GM19468 (cell line): ENCODE measurements at regions not wholly inside any gene's neighbourhood (a gene's known extent, or its start where the extent isn't known, plus 50 kb on each side); places are given as distances from the start of the nearest gene placed in this dataset.

ENCODE experiments used
- ATAC-seq: cut with Tn5 transposase; IDR thresholded peaks from one replicate; pipeline ENCODE4 v1.9.1; 2021; ENCODE audit warnings: mild to moderate bottlenecking, moderate library complexity, moderate number of reproducible peaks; ENCODE audit not compliant: unreplicated experiment; ENCODE audit errors: extremely low read depth

DNA sequence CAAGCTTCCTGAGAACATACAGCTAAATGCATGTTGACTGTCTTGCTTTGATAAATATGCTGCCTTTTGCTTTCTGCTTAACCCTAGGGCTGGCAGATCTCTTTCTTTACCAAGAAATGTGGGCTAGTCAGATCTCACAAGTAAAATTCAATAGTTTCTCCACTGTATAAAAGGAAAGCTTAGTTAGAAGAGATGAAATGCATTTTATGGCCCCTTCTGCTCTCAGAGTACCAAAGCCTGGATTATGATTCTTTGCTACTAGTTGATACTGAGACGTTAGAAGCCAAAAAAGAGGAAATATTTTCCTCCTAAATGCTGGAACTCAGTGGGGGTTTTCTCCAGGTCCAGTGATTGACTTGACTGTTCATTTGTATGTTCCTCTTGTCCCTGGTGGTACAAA lies 552.7 kb downstream of the SNAPC1 start:
- ATAC-seq, result no peak

DNA sequence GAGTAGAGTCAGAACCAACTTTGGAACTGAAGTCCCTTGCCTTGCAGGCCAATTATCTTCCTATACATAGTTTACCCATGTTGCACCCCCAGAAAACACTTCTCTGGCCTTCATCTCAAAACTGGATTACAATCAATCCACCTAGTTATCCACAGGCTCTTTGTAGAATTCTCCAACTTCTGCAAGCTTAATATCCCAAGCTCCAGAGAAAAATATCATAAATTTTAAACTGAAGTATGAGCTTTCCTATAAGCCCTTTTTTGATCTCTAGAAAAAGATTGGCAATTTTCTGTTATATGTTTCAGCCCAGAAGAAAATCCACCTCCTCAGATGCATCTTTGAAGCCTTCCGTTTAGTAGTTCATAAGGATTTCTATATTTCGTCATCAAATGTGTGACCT lies 553.4 kb downstream of the SNAPC1 start:
- ATAC-seq, result no peak

DNA sequence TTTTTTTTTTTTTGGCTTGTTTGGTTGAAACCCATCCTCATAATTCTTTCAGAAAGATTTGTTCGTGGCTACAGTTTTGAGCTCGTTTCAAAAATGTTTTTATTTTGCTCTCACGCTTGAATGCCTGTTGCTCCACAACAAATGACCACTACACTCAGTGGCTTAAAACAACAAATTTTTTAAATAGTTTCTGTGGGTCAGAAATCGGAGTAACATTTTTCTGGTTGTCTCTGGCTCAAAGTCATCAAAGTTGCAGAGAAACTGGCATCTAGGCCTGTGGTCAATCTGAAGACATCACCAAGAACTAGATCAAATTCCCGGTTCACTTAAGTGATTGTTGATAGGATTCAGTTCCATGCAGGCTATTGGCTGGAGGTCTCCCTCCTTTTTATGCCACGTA lies 560.0 kb downstream of the SNAPC1 start:
- ATAC-seq, result no peak

DNA sequence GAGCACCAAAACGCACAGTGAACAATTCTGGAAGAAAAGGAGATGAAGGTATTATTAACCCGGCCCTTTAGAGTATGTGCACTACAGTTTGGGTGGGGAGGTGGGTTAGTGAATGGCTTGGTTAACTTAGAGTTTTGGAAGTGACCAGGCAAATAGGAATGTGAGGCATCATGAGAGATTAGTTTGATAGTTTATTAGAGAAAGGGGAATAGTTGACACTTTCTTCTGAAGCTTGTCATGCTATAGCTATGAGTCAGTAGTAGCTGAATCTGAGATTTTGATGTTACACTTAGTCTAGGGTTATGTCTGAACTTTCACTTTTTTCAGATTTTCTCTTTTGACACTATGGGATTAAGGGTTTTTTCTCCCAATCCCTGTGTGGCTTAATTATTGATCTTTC lies 567.2 kb downstream of the SNAPC1 start:
- ATAC-seq, result no peak

DNA sequence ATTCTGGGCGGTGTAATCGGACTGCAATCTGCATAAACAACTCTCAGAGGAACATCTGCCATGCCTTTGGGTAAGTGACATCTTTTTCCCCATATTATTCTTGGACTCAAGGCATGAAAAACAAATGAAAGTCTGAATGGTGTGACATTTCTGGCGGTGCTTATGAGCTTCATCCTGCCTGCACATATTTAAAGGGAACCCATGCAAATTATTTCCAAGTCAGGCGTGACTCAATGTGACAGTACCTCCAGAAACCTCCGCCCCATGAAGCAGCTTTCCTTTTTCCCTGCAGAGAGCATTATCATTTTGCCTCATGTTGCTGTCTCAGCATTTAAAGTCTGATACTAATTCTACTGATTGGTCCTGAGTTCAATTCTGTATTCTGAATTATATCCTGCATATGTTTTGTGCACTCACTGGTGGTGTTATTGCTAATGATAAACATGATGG lies 585.4 kb downstream of the SNAPC1 start:
- no peak for ATAC-seq

DNA sequence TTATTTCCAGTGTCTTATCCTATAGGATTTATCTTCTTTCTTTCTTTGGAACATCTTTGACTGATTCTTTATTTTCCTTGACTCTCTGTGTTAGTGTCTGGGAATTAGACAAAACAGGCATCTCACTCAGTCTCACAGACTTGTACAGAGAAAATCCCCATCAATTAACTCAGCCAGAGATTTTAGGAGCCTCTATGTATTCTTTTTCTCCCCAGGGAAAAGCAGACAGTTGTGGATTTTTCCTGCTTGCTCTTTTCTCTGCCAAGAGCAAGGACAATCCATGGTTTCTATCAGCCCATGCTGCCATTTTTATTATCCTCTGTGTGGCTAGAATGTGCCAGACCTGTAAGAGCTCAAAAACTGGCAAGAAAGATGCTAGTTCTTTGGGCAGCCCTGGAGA lies 595.1 kb downstream of the SNAPC1 start:
- no peak for ATAC-seq

DNA sequence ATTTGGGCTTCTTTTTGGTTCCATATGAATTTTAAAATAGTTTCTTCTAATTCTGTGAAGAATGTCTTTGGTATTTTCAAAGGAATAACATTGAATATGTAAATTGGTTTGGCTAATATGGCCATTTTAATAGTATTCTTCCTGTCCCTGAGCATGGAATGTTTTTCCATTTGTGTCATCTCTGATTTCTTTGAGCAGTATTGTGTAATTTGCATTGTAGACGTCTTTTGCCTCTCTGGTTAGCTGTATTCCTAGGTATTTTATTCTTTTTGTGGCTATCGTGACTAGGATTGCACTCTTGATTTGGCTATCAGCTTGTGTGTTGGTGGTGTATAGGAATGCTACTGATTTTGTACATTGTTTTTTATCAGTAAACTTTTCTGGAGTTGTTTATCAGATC lies 601.9 kb downstream of the SNAPC1 start:
- no peak for ATAC-seq

DNA sequence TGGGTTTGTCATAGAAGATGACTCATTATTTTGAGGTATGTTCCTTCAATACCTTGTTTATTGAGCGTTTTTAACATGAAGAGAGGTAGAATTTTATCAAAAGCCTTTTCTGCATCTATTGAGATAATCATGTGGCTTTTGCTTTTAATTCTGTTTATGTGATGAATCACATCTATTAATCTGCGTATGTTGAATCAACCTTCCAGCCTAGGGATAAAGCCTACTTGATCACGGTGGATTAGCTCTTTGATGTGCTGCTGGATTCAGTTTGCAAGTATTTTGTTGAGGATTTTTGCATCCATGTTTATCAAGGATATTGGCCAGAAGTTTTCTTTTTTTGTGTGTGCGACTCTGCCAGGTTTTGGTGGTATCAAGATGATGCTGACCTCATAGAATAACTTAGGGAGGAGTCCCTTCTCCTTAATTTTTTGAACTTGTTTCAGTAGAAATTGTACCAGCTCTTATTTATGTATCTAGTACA lies 602.6 kb downstream of the SNAPC1 start:
- ATAC-seq, result no peak

DNA sequence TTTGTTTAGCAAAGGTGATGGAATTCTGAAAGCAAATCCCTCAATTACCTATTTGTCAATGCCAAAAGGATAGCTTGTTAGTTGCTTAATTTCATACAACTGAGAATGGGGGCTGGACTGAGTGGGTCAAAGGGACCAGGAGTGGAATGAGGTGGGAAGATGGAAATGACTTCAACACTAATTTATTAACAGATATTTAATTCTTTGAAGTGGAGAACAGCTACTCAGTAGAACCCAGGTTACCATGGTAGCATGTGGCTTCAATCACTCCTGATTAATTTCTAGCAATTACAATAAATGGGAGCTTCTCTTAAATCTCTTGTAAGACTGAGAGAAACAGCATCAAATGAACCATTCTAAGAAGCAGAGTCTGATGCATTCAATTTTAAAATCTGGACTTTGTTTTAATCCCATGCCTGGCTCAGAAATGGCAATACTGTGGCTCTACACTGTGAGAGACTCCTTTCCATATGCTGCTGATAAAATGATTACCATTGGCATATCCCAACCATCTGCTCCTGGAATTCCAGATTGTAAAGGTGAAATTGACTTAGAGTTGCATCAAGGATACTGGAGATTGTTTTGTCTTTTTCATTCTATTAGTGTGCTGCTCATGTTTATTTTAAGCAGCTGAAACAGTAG lies 607.8 kb downstream of the SNAPC1 start:
- no peak for ATAC-seq

DNA sequence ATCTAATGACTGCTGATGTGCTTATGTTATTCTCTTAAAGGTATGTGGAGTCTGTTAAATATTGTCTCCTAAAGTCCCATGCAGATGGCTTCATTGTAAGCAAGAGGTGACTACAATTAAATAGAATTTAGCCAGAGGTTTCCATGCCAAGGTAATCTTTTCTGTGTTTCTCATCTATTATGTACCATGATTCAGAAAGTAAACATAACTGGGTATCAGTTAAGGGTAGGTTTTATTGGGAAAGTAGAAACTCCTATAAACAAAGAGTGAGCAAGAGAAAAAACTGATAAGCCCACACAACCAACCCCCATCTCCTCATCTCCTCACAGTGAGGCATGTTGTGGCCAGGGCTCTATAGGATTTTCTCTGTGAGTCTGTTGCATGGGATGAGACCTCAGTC lies 611.7 kb downstream of the SNAPC1 start:
- ATAC-seq, result no peak

DNA sequence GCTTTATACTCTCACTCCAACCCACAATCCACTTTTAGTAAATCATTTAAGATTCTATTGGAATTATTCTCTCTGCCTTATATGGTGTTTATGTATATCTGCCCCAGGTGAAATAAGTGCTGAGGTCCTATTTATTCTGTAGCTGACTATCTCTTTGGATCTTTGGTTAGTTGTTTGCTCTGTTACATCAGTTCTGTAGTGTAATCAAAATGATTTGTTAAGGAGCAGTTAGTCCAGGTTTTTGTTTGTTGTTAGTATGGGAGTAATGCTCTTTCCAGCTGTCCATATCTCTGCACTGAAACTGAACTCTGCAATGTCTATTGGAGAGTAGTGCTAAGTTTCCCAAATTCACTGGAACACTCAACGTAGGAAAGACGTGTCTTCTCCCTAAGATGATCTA lies 615.8 kb downstream of the SNAPC1 start:
- ATAC-seq, result no peak

DNA sequence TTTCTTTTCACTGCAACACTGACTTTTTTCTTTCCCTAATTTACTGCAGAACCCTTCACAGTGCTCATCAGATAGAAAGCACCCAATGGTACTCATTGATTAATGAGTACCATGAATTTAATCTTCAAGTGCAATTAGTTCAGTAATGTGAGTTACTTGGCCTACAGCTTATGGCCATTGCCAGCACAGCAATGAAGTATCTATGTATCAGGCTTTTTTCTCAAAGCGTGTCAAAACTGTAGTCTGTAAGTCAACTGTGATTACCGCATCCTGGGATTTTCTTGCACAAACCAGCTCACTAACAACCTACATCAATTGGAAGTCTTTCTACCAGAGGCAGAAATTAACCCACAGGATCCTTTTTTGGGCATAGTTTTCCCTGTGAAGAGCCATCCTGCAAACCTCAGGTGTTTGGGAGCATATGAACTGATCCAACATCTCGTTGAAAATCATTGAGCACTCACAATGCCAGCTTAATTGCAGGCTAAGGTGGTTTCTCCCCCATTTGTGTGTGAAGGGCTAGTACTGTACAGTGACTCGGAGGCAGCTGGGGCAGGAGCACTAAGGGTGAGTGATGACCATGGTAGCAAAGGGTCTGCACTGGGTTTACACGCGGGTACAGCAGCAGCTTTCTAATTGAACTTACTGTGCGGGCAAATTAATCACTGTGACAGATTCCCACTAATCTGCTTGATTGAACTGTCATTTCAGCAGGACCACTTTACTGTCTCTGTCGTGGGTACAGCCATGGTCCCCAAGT lies 619.3 kb downstream of the SNAPC1 start:
- no peak for ATAC-seq

DNA sequence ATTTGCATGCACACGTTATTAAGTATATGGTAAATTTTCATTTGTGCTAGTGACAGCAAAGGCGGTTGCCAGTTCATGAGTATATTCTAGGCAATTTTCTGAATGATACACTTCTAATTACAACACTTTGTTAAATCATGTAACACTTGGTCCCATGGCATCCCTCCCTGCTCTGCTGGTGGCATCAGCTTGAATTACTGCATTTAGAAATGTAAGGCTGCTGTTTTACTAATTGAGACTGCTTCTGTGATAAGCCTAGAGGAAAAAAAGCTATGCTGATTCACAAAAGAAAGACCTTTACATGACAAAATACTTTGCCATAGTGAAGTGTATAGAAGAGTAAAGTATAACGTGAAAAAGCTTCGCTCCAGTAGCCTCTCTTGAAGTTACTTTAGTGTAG lies 636.1 kb downstream of the KCNH5 start:
- no peak for ATAC-seq

DNA sequence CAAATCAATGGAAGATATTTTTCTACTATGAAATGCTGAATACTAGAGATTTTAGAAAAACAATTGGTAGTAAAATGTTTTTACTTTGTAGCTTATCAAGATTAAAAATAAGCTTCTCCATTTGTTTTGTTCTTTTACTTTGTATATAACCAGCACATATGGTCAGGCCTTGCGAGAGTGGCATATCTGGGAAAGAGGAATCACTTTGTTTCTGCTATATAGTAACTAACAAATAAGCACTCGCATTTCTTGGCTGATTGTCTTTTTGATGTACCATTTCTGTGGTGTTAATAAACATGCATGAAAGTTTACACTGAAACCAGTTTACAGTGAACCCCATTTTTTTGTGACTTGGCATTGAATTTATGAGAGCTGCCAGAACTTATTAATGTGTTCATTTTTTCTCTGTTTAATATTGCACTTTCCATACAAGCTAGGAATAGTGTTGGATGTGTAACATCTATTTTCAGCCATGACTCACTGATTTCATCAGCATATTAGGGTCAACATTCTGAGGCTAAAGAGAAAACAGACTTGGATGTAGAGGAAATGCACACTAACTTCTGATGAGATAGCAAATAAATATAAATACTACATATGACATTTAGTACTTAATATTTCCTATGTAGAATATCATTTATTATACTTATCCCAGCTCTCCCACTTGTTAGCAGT lies 635.5 kb downstream of the KCNH5 start:
- no peak for ATAC-seq

DNA sequence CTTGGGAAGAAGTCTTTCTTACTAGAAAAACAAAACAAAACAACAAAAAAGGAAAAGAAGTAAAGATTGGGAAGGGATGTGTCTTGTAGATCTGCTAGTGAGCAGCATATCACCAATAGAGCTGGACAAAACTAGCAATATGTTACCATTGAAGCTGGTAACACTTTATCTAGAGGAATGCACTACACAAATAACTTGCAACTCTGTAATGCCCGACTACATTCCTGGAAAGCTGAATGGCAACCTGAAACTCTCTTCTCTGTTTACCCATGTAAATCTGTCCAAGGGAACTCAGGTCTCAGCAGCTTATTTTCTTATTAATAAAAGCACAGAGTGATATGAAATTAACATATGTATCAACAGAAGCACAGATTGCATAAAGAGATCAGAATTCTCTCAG lies 624.4 kb downstream of the KCNH5 start:
- no peak for ATAC-seq

DNA sequence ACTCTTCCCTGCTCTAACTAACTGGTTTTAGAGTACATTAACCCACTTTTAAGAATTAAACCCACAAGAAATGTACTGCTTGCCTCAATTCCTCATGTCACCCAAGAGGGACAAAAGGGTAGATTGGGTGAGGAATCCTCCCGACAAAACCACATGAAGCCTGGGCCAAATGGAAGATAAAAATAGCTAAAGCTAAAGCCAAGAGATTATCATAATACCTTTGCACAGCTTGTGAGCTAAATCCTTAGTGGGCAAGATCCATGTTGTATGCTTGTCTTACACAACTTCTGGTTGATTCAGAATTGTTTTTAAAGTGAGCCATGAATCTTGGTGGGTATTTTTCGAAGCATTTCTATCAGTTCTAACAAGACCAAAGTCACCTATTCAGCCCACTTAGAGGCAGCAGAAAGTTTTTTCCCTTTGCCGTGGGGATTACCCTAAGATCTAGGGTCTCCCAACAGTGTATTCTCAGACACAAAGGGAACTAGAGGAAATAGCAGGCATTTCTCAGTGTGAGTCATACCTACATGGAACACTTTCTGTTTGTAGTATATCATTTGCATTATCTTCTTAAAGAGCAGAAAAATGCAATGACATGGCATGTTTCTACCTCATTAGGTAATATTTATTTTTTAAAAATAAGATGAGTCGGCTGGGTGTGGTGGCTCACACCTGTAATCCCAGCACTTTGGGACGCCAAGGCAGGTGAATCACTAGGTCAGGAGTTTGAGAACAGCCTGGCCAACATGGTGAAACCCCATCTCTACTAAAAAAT lies 616.6 kb downstream of the KCNH5 start:
- ATAC-seq, result no peak

DNA sequence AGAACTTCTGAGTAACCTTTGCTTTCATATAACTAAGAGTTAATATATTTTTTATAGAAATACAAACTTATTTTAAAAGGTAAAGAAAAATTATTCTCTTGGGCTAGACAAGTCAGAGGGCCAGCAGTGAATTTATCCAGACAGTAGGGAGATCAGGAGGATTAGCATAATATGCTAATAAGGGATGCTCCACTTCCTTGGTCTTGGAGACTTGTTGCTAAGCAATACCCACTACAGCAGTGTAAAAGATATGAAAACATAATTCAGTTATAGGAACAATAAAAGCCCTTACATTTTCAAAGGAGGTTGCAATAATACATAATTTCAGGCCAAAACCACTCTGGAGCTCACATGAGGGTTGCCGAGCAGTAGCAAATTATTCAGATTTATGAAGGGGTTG lies 615.6 kb downstream of the KCNH5 start:
- no peak for ATAC-seq

DNA sequence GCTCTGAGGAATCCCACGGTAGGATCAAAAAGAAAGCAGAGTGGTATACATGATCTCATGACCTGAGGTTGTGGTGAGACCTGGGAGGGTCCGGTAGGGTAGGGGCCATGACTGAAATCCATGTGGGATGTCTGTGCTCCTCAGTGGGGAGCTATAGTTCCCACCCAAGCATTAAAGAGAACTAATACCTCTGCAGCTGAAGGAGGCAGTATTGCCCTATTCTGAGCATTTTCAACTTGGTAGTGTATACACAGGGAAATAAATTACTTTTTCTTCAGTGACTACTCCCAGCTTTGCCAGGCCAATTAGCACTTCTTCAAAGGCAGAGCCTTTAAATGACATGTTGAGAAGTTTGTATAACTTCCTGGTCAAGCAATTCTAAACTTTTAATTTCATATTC lies 613.8 kb downstream of the KCNH5 start:
- ATAC-seq, result no peak

DNA sequence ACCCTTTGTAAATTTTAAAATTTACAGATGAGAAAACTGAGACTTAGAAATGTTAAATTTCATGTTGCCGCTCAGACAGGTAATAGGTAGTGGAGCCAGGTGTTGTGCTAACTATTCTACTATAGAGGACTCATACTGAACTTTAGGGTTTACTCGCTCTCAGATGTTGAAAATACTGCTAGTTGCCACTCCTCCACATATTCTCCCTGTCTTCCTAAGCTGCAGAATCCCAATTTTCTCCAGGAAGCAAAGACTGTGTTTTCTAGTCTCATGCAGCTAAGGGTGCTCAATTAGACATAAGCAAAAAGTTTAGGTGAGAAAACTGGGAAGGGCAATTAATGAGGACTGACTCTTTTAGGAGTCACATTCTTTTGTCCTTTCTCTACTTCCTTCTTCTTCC lies 612.3 kb downstream of the KCNH5 start:
- ATAC-seq, result no peak

DNA sequence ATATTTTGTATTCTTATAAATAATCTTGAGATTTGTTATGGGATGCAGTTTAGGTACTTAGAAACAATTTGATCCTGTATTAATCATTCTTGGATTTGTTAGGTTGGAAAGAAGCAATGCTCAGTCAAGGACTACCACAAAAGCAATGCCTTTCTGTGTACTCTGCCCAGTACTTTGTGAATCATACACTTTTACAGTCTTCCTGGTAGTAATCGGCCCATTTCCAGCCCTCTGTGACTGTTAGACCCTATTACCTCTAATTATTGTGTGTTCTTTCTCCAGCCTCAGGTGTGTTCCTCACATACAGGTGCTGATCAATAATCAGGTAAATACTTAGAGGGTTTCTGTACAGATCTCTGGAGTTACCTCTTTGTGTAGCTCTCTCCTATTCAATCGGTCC lies 609.0 kb downstream of the KCNH5 start:
- no peak for ATAC-seq

DNA sequence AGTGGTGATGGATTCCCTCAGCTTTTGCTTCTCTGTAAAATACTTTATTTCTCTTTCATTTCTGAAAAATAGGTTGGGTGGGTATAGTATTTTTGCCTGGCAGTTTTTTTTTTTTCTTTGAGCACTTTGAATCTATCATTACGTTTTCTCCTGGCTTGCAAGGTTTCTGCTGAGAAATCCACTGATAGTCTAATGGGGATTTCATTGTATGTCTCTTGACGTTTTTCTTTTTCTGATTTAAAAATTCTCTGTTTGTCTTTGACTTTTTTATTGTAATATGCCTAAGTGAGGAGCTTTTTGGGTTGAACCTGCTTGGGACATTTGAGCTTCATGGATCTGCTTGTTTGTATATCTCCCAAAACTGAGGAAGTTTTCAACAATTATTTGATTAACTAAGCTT lies 606.0 kb downstream of the KCNH5 start:
- no peak for ATAC-seq
